ENCODE measurements at regions not wholly inside any gene's neighbourhood (a gene's known extent, or its start where the extent isn't known, plus 50 kb on each side); places are given as distances from the start of the nearest gene placed in this dataset.

GRCh38 chr6:96682017-96682416 is 119.1 kb downstream of the FHL5 start:
- no peak for TF ChIP-seq CTCF (IDR thresholded peaks at IDR 0.05)
- TF ChIP-seq POLR2A (IDR thresholded peaks at IDR 0.05), result no peak
